Spleen (tissue), 7 donors: ENCODE measurements at regions not wholly inside any gene's neighbourhood (a gene's known extent, or its start where the extent isn't known, plus 50 kb on each side); places are given as distances from the start of the nearest gene placed in this dataset.

ENCODE experiments used
- POLR2A ChIP-seq, 3 donors: fragments of 450-650 bp; IDR thresholded peaks; one replicate each; pipeline ENCODE4 v1.5.1; 2017; ENCODE audit warnings: antibody characterized with exemption in 3 of 3, mild to moderate bottlenecking in 1 of 3
- POLR2AphosphoS5 ChIP-seq, 3 donors: sonication (generic); formaldehyde crosslinking; IDR thresholded peaks; one replicate each; pipeline ENCODE4 v1.5.1; 2017; ENCODE audit warnings: antibody characterized with exemption in 3 of 3
- TF ChIP-seq, protein P1 (sequence below), 11 experiments: fragments of 200-600 bp in 7 of 11; fragments of 450-650 bp in 4 of 11; sonication (generic) in 4 of 11; IDR thresholded peaks in 8 of 11; conservative IDR thresholded peaks in 3 of 11; 1 replicate in 7 of 11; 2 replicates in 4 of 11; pipeline versions ENCODE4 v1.4.0 to v1.8.0; 2016 to 2021; ENCODE audit warnings: antibody characterized with exemption in 11 of 11, inconsistent platforms in 4 of 11, mild to moderate bottlenecking in 1 of 11
- donor health status: DM: no; HTN: no; CAD: no; lungs with moderate emphysema.
- donor health status: DM: no; HTN: no; CAD: no.
- donor health status: DM: no; HTN: no; CAD: no.

DNA sequence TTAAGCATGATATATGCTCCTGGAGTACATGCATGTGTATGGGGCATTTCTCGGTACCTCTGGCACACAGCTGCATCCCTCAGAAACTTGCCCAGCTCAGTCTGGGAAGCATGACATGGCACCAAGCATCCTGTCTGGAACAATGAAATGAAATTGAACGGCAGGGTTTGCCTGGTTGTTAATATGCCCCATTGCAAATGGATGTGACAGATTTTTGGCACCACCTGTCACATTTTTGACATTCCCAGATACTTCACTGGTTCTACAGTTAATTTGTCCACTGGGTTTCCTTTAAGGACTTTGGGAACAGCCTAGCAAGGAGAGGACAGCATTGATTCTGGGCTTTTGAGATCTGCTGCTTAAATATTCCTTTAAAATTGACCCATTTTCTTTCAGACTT lies 305.8 kb downstream of the TSN start:
- TF ChIP-seq, protein P1, sequence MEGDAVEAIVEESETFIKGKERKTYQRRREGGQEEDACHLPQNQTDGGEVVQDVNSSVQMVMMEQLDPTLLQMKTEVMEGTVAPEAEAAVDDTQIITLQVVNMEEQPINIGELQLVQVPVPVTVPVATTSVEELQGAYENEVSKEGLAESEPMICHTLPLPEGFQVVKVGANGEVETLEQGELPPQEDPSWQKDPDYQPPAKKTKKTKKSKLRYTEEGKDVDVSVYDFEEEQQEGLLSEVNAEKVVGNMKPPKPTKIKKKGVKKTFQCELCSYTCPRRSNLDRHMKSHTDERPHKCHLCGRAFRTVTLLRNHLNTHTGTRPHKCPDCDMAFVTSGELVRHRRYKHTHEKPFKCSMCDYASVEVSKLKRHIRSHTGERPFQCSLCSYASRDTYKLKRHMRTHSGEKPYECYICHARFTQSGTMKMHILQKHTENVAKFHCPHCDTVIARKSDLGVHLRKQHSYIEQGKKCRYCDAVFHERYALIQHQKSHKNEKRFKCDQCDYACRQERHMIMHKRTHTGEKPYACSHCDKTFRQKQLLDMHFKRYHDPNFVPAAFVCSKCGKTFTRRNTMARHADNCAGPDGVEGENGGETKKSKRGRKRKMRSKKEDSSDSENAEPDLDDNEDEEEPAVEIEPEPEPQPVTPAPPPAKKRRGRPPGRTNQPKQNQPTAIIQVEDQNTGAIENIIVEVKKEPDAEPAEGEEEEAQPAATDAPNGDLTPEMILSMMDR (IDR thresholded peaks at IDR 0.05 in 8 of 11, conservative IDR thresholded peaks at IDR 0.05 in 3 of 11) = no peak
- TF ChIP-seq POLR2AphosphoS5 (IDR thresholded peaks at IDR 0.05) (no peak), POLR2A (IDR thresholded peaks at IDR 0.05) (no peak)
